ENCODE measurements at regions not wholly inside any gene's neighbourhood (a gene's known extent, or its start where the extent isn't known, plus 50 kb on each side); places are given as distances from the start of the nearest gene placed in this dataset.

DNA sequence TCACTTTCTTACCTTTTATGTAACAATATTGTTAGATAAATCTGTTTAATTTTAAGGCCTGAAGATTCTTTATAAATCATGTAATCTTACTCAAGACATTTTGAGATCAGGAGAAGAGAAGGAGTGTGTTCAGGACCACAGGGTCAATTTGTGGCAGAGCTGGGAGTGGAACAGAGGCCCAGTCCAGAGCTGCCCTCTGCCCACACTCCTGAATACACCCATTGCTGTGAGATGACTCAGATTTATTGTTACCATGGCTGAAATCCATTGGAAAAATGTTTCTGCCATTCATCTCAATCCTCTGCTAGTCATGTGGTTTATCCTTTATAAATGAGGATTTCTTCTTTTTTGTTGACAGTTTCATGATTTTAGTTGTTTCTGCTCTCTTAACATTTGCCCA is 100.5 kb upstream of the STXBP6 start:
- TF ChIP-seq CTCF (IDR thresholded peaks at IDR 0.05; ENCODE audit: insufficient read depth, low read length, poor library complexity, severe bottlenecking) (no peak), EZH2phosphoT487 (conservative IDR thresholded peaks at IDR 0.05; ENCODE audit: low read length) (no peak)
